Stomach (tissue), 4 donors: ENCODE measurements at regions not wholly inside any gene's neighbourhood (a gene's known extent, or its start where the extent isn't known, plus 50 kb on each side); places are given as distances from the start of the nearest gene placed in this dataset.

ENCODE experiments used
- POLR2A ChIP-seq, 4 donors: fragments of 450-650 bp; IDR thresholded peaks; one replicate each; pipeline ENCODE4 v1.6.1; 2016; ENCODE audit warnings: antibody characterized with exemption in 4 of 4, control low read depth in 2 of 4, mild to moderate bottlenecking in 1 of 4, moderate library complexity in 1 of 4
- TF ChIP-seq, protein P1 (sequence below), 7 experiments: fragments of 450-650 bp in 4 of 7; fragments of 200-600 bp in 3 of 7; sonication (generic) in 3 of 7; IDR thresholded peaks; one replicate each; pipeline ENCODE4 v1.5.1; 2016 to 2019; ENCODE audit warnings: antibody characterized with exemption in 7 of 7, control low read depth in 2 of 7, mild to moderate bottlenecking in 1 of 7

- TF ChIP-seq, protein P1, sequence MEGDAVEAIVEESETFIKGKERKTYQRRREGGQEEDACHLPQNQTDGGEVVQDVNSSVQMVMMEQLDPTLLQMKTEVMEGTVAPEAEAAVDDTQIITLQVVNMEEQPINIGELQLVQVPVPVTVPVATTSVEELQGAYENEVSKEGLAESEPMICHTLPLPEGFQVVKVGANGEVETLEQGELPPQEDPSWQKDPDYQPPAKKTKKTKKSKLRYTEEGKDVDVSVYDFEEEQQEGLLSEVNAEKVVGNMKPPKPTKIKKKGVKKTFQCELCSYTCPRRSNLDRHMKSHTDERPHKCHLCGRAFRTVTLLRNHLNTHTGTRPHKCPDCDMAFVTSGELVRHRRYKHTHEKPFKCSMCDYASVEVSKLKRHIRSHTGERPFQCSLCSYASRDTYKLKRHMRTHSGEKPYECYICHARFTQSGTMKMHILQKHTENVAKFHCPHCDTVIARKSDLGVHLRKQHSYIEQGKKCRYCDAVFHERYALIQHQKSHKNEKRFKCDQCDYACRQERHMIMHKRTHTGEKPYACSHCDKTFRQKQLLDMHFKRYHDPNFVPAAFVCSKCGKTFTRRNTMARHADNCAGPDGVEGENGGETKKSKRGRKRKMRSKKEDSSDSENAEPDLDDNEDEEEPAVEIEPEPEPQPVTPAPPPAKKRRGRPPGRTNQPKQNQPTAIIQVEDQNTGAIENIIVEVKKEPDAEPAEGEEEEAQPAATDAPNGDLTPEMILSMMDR (IDR thresholded peaks at IDR 0.05), result no peak
- TF ChIP-seq POLR2A (IDR thresholded peaks at IDR 0.05), result no peak
Measured at GRCh38 chr9:14413812-14414211, 99.9 kb upstream of the NFIB start.
